Neural cell (in vitro differentiated cells): ENCODE measurements at regions not wholly inside any gene's neighbourhood (a gene's known extent, or its start where the extent isn't known, plus 50 kb on each side); places are given as distances from the start of the nearest gene placed in this dataset.

ENCODE experiments used
- CTCF ChIP-seq: fragments of 450-650 bp; IDR thresholded peaks from 2 replicates; pipeline ENCODE4 v1.5.1; 2014; ENCODE audit warnings: antibody characterized with exemption, mild to moderate bottlenecking, moderate library complexity; ENCODE audit not compliant: poor library complexity, severe bottlenecking
- EP300 ChIP-seq: fragments of 450-650 bp; conservative IDR thresholded peaks from 2 replicates; pipeline ENCODE4 v1.6.1; 2014; ENCODE audit warnings: antibody characterized with exemption, mild to moderate bottlenecking, moderate library complexity; ENCODE audit not compliant: poor library complexity, severe bottlenecking
- EZH2 ChIP-seq: fragments of 200-600, 300-800 bp; shearing (Covaris generic), sonication (generic); IDR thresholded peaks from 2 replicates; pipeline ENCODE4 v1.6.1; 2014; ENCODE audit warnings: antibody characterized with exemption, low read length, borderline replicate concordance, mild to moderate bottlenecking; ENCODE audit not compliant: insufficient read depth, poor library complexity, severe bottlenecking
- MXI1 ChIP-seq: fragments of 450-650 bp; conservative IDR thresholded peaks from 2 replicates; pipeline ENCODE4 v1.6.1; 2014; ENCODE audit warnings: antibody characterized with exemption, mild to moderate bottlenecking; ENCODE audit not compliant: poor library complexity, severe bottlenecking
- POLR2AphosphoS5 ChIP-seq: IDR thresholded peaks from 2 replicates; pipeline ENCODE4 v1.6.1; 2012
- REST ChIP-seq: IDR thresholded peaks from 2 replicates; pipeline ENCODE4 v1.6.1; 2012; ENCODE audit warnings: borderline replicate concordance
- SMC3 ChIP-seq: fragments of 450-650 bp; conservative IDR thresholded peaks from 2 replicates; pipeline ENCODE4 v1.6.1; 2014; ENCODE audit warnings: antibody characterized with exemption, mild to moderate bottlenecking, moderate library complexity; ENCODE audit not compliant: poor library complexity

- TF ChIP-seq EP300 (no peak), MXI1 (no peak), CTCF (no peak), EZH2 (no peak), SMC3 (no peak), REST (no peak), POLR2AphosphoS5 (no peak)
These were observed 422.6 kb upstream of the GRIA1 start for GRCh38 chr5:153067869-153068268.
